Liver (tissue), 8 donors: ENCODE measurements at regions not wholly inside any gene's neighbourhood (a gene's known extent, or its start where the extent isn't known, plus 50 kb on each side); places are given as distances from the start of the nearest gene placed in this dataset.

Experiments used
- DNase-seq: peaks from one replicate; pipeline ENCODE4 v3.0.0-alpha.2; 2017; ENCODE audit warnings: low spot score
- H3K27ac ChIP-seq, 2 donors: one replicate each; pipeline ENCODE4 v1.7.0; 2013; ENCODE audit warnings: inconsistent platforms in 2 of 2, low read length in 2 of 2, control low read depth in 1 of 2, low read depth in 1 of 2, mild to moderate bottlenecking in 1 of 2
- H3K27me3 ChIP-seq, 4 donors: one replicate each; pipeline versions ENCODE4 v1.6.1 to v1.7.0; 2013; ENCODE audit warnings: low read length in 3 of 4, inconsistent platforms in 1 of 4, mild to moderate bottlenecking in 1 of 4, moderate library complexity in 1 of 4; ENCODE audit not compliant: control insufficient read depth in 4 of 4, insufficient read depth in 4 of 4
- H3K36me3 ChIP-seq, 4 donors: one replicate each; pipeline versions ENCODE4 v1.6.1 to v1.7.0; 2013; ENCODE audit warnings: low read length in 3 of 4, mild to moderate bottlenecking in 3 of 4, low read depth in 1 of 4, moderate library complexity in 1 of 4; ENCODE audit not compliant: control insufficient read depth in 4 of 4, insufficient read depth in 3 of 4
- H3K4me1 ChIP-seq, 4 donors: one replicate each; pipeline versions ENCODE4 v1.6.1 to v1.7.0; 2013; ENCODE audit warnings: low read length in 3 of 4, mild to moderate bottlenecking in 3 of 4, moderate library complexity in 1 of 4; ENCODE audit not compliant: control insufficient read depth in 4 of 4, insufficient read depth in 4 of 4
- H3K4me3 ChIP-seq, 3 donors: one replicate each; pipeline versions ENCODE4 v1.6.1 to v1.7.0; 2013; ENCODE audit warnings: low read length in 3 of 3, control low read depth in 1 of 3, low read depth in 1 of 3, mild to moderate bottlenecking in 1 of 3
- H3K9ac ChIP-seq, 2 donors: one replicate each; pipeline ENCODE4 v1.7.0; 2013; ENCODE audit warnings: low read length in 2 of 2, mild to moderate bottlenecking in 2 of 2, moderate library complexity in 2 of 2, control low read depth in 1 of 2, low read depth in 1 of 2
- H3K9me3 ChIP-seq, 4 donors: one replicate each; pipeline versions ENCODE4 v1.6.1 to v1.7.0; 2013; ENCODE audit warnings: low read length in 3 of 4; ENCODE audit not compliant: control insufficient read depth in 4 of 4
- ATF3 ChIP-seq: IDR thresholded peaks from 2 replicates; pipeline ENCODE4 v1.6.1; 2016; ENCODE audit warnings: antibody characterized with exemption
- CTCF ChIP-seq: fragments of 150-350 bp; IDR thresholded peaks from 2 replicates; pipeline ENCODE4 v1.5.1; 2017; ENCODE audit warnings: improper control_type of control experiment, low read depth, low read length; ENCODE audit not compliant: missing input control
- EGR1 ChIP-seq, 2 donors: IDR thresholded peaks; 2 replicates each; pipeline ENCODE4 v1.6.1; 2016 to 2018; ENCODE audit warnings: antibody characterized with exemption in 2 of 2, low read depth in 2 of 2
- FOXA1 ChIP-seq: IDR thresholded peaks from 2 replicates; pipeline ENCODE4 v1.6.1; 2016; ENCODE audit warnings: antibody characterized with exemption
- FOXA2 ChIP-seq: IDR thresholded peaks from 2 replicates; pipeline ENCODE4 v1.6.1; 2016; ENCODE audit warnings: antibody characterized with exemption
- GABPA ChIP-seq, 2 donors: IDR thresholded peaks in 1 of 2; conservative IDR thresholded peaks in 1 of 2; 2 replicates each; pipeline ENCODE4 v1.6.1; 2016; ENCODE audit warnings: antibody characterized with exemption in 2 of 2, mild to moderate bottlenecking in 1 of 2, moderate library complexity in 1 of 2
- HNF4A ChIP-seq, 2 donors: conservative IDR thresholded peaks; 2 replicates each; pipeline ENCODE4 v1.6.1; 2016; ENCODE audit warnings: antibody characterized with exemption in 2 of 2, mild to moderate bottlenecking in 2 of 2
- HNF4G ChIP-seq: IDR thresholded peaks from 2 replicates; pipeline ENCODE4 v1.6.1; 2016; ENCODE audit warnings: antibody characterized with exemption
- JUND ChIP-seq, 2 donors: IDR thresholded peaks; 2 replicates each; pipeline ENCODE4 v1.6.1; 2016; ENCODE audit warnings: antibody characterized with exemption in 2 of 2
- MAX ChIP-seq: IDR thresholded peaks from 2 replicates; pipeline ENCODE4 v1.6.1; 2016; ENCODE audit warnings: antibody characterized with exemption
- NR2F2 ChIP-seq: IDR thresholded peaks from 2 replicates; pipeline ENCODE4 v1.6.1; 2016; ENCODE audit warnings: antibody characterized with exemption
- RAD21 ChIP-seq, 2 donors: IDR thresholded peaks; 2 replicates each; pipeline ENCODE4 v1.6.1; 2016; ENCODE audit warnings: antibody characterized with exemption in 2 of 2, mild to moderate bottlenecking in 2 of 2
- RXRA ChIP-seq, 2 donors: IDR thresholded peaks; 2 replicates each; pipeline ENCODE4 v1.6.1; 2017 to 2018; ENCODE audit warnings: antibody characterized with exemption in 2 of 2, mild to moderate bottlenecking in 1 of 2
- SP1 ChIP-seq: IDR thresholded peaks from 2 replicates; pipeline ENCODE4 v1.6.1; 2018; ENCODE audit warnings: antibody characterized with exemption, mild to moderate bottlenecking
- TAF1 ChIP-seq: conservative IDR thresholded peaks from 2 replicates; pipeline ENCODE4 v1.6.1; 2016; ENCODE audit warnings: antibody characterized with exemption, mild to moderate bottlenecking
- YY1 ChIP-seq: IDR thresholded peaks from 2 replicates; pipeline ENCODE4 v1.6.1; 2016; ENCODE audit warnings: antibody characterized with exemption, mild to moderate bottlenecking
- ZBTB33 ChIP-seq: IDR thresholded peaks from 2 replicates; pipeline ENCODE4 v1.6.1; 2016; ENCODE audit warnings: antibody characterized with exemption
- WGBS: extraction: QIAGEN DNeasy Blood & Tissue Kit; methylation state at CpG from one replicate; pipeline ENCODE4 v1.1.7; 2013; 5-methylcytosine and 5-hydroxymethylcytosine counted together
- TF ChIP-seq, protein P1 (sequence below): IDR thresholded peaks from 2 replicates; pipeline ENCODE4 v1.6.1; 2016; ENCODE audit warnings: antibody characterized with exemption, mild to moderate bottlenecking
- donor health status: healthy.
- donor health status: healthy.
- donor health status: healthy.
- donor health status: healthy.
- donor health status: healthy.

DNA sequence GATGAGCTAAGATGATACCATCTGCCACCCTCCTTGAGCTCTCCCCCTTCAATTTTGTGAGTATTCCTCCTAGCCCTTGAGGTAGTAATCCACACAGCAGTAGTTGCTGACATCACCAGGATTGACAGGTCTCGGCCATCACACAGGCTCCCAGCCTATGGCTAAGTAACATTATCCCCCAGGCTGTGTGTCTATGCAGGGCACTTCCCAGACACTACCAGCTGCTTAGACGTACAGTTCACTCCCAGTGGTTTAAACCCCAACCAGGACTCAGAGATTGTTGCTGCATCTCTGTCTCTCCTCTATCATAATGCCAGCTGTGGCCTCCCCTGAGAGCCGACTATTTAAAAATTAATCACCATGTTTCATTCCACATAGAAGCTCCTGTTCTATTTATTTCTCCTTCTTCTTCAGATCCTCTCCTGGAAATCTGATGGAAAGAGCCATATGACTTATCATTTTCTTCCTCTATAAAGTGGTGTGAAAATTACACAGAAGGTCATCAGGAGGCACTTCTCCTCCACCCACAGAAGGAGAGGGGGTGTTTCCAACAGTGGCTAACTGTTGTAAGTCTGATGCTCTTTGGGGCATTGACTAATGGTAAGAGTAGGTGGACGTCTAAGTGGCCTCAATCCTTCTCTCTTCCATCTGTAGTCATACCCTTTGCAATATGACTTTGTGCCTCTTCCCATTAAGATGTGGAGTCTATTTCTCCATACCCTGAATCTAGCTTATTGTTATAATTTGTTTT lies 396.3 kb downstream of the SETD4 start (continued):
- TF ChIP-seq, protein P1, sequence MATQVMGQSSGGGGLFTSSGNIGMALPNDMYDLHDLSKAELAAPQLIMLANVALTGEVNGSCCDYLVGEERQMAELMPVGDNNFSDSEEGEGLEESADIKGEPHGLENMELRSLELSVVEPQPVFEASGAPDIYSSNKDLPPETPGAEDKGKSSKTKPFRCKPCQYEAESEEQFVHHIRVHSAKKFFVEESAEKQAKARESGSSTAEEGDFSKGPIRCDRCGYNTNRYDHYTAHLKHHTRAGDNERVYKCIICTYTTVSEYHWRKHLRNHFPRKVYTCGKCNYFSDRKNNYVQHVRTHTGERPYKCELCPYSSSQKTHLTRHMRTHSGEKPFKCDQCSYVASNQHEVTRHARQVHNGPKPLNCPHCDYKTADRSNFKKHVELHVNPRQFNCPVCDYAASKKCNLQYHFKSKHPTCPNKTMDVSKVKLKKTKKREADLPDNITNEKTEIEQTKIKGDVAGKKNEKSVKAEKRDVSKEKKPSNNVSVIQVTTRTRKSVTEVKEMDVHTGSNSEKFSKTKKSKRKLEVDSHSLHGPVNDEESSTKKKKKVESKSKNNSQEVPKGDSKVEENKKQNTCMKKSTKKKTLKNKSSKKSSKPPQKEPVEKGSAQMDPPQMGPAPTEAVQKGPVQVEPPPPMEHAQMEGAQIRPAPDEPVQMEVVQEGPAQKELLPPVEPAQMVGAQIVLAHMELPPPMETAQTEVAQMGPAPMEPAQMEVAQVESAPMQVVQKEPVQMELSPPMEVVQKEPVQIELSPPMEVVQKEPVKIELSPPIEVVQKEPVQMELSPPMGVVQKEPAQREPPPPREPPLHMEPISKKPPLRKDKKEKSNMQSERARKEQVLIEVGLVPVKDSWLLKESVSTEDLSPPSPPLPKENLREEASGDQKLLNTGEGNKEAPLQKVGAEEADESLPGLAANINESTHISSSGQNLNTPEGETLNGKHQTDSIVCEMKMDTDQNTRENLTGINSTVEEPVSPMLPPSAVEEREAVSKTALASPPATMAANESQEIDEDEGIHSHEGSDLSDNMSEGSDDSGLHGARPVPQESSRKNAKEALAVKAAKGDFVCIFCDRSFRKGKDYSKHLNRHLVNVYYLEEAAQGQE: no peak
- no peak for TF ChIP-seq HNF4A (conservative IDR thresholded peaks at IDR 0.05)
- TF ChIP-seq FOXA2: no peak
- TF ChIP-seq RXRA (IDR thresholded peaks at IDR 0.05): no peak
- TF ChIP-seq RAD21 (IDR thresholded peaks at IDR 0.05): no peak

GRCh38 chr21:35658242-35658641 lies 402.1 kb downstream of the SETD4 start:
- no peaks in the 10 kb centered on the region for H3K9me3 ChIP-seq
- 57% methylated on average over 3 of the region's 3 CpGs for WGBS
- TF ChIP-seq, protein P1: no peak
- TF ChIP-seq HNF4G: no peak
- no peak for TF ChIP-seq JUND (IDR thresholded peaks at IDR 0.05)
- TF ChIP-seq EGR1 (IDR thresholded peaks at IDR 0.05; ENCODE audit: low read depth in 2 of 2): no peak
- no peak for TF ChIP-seq MAX
- TF ChIP-seq TAF1: no peak
- TF ChIP-seq CTCF: no peak
- TF ChIP-seq FOXA2: no peak
- no peak for TF ChIP-seq YY1
- TF ChIP-seq HNF4A (conservative IDR thresholded peaks at IDR 0.05): no peak
- TF ChIP-seq ZBTB33: no peak
- TF ChIP-seq GABPA (IDR thresholded peaks at IDR 0.05 in 1 of 2, conservative IDR thresholded peaks at IDR 0.05 in 1 of 2): no peak
- no peak for TF ChIP-seq RAD21 (IDR thresholded peaks at IDR 0.05)
- no peak for TF ChIP-seq NR2F2
- TF ChIP-seq SP1: no peak
- no peak for TF ChIP-seq FOXA1
- TF ChIP-seq RXRA (IDR thresholded peaks at IDR 0.05): no peak
- no peak for TF ChIP-seq ATF3

More at GRCh38 chr21:35658242-35658641, 402.1 kb downstream of the SETD4 start:
- no peak overlapping the region for H3K9ac ChIP-seq
- no peaks in the 10 kb centered on the region for H3K27me3 ChIP-seq
- no peak for DNase-seq
- H3K36me3 ChIP-seq: no peaks in the 10 kb centered on the region
- H3K27ac ChIP-seq: no peak overlapping the region
- no peaks in the 10 kb centered on the region for H3K4me1 ChIP-seq
- H3K4me3 ChIP-seq: no peak overlapping the region
